Kidney capillary endothelial cell (primary cell): ENCODE measurements at regions not wholly inside any gene's neighbourhood (a gene's known extent, or its start where the extent isn't known, plus 50 kb on each side); places are given as distances from the start of the nearest gene placed in this dataset.

Source experiments
- DNase-seq: peaks from one replicate; pipeline ENCODE4 v3.0.0-alpha.2; 2018; ENCODE audit warnings: low spot score

DNA sequence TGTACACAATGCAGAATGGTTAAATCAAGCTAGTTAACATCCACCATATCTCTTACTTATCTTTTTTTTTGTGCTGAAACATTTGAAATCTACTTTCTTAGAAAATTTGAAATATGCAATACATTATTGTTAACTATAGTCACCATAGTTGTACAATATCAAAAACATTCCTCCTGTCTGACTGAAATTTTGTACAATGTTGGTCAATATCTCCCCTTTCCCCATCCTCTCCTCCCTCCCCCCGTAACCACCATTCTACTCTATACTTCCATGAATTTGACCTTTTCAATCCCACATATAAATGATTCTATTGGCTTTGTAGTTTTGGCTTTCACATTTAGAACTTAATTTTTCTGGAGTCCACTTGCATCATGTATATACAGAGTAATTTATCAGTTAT lies 63.5 kb upstream of the DCD start:
- DNase-seq, result no peak

- DNase-seq, result no peak
Observed at GRCh38 chr12:54708826-54709225, 60.7 kb upstream of the DCD start.

DNA sequence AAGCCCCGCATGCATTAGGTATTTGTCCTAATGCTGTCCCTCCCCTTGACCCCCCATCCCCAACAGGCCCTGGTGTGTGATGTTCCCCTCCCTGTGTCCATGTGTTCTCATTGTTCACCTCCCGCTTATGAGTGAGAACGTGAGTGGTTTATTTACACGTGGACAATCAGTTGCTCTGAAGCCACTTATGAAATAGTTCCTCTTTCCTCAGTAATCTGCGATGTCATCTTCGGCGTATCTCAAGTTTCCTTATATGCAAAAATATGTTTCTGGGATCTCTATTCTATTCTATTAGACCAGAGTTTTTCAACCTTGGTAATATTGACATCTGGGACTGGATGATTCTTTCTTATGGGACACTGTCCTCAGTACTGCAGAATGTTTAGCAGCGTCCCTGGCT lies 56.0 kb upstream of the DCD start:
- no peak for DNase-seq

- peak; percentile 57 for DNase-seq
Observed at GRCh38 chr12:54701940-54702592, 53.9 kb upstream of the DCD start.

DNA sequence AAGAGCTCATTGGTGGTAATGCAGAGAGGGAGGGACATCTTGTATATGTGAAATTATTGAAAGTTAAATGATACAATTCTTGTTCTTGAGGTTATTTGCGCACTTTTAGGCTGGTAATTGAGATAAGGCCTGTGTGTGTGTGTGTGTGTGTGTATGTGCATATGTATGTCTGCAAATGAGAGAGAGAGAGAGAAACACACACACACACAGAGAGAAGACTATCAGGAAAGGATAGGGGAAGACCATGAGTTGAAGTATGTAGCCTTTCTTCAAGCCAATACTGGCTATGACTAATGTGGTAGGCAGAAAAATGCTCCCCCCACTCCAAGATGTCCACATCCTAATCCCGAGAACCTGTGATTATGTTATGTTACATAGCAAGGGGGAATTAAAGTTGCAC lies 52.7 kb upstream of the DCD start:
- no peak for DNase-seq

GRCh38 chr12:54700301-54700700 lies 52.1 kb upstream of the DCD start:
- DNase-seq, result no peak
